ENCODE measurements at regions not wholly inside any gene's neighbourhood (a gene's known extent, or its start where the extent isn't known, plus 50 kb on each side); places are given as distances from the start of the nearest gene placed in this dataset.

GRCh38 chr6:99850841-99851240 is 143.2 kb downstream of the MCHR2 start:
- TF ChIP-seq POLR2A (IDR thresholded peaks at IDR 0.05) (no peak), CTCF (IDR thresholded peaks at IDR 0.05) (no peak)

All from prostate gland (tissue), 2 donors.